DOHH2 (cell line): ENCODE measurements at regions not wholly inside any gene's neighbourhood (a gene's known extent, or its start where the extent isn't known, plus 50 kb on each side); places are given as distances from the start of the nearest gene placed in this dataset.

ENCODE experiments used
- H3F3A ChIP-seq: fragments of 200-600 bp; sonication (generic), shearing (Covaris generic); 2 replicates; pipeline ENCODE4 v1.6.0; 2016; ENCODE audit warnings: antibody characterized with exemption, mild to moderate bottlenecking; ENCODE audit not compliant: control insufficient read depth, insufficient read depth
- H3K27ac ChIP-seq: fragments of 200-600 bp; sonication (generic); 2 replicates; pipeline ENCODE4 v1.5.1; 2014; ENCODE audit warnings: low read depth, mild to moderate bottlenecking, low read length, moderate library complexity
- H3K27me3 ChIP-seq: fragments of 200-600 bp; sonication (generic); 2 replicates; pipeline ENCODE4 v1.6.1; 2014; ENCODE audit warnings: mild to moderate bottlenecking, low read length, mixed read lengths; ENCODE audit not compliant: control insufficient read depth
- H3K36me3 ChIP-seq: fragments of 200-600 bp; sonication (generic); 2 replicates; pipeline ENCODE4 v1.6.1; 2014; ENCODE audit warnings: mild to moderate bottlenecking, low read length, moderate library complexity, mixed read lengths; ENCODE audit not compliant: control insufficient read depth
- H3K4me1 ChIP-seq: fragments of 200-600 bp; sonication (generic); 2 replicates; pipeline ENCODE4 v1.6.1; 2014; ENCODE audit warnings: mild to moderate bottlenecking, low read length, mixed read lengths; ENCODE audit not compliant: control insufficient read depth
- H3K4me2 ChIP-seq: fragments of 200-600 bp; sonication (generic); 2 replicates; pipeline ENCODE4 v1.6.0; 2014; ENCODE audit warnings: mild to moderate bottlenecking, low read length, moderate library complexity
- H3K4me3 ChIP-seq: fragments of 200-600 bp; sonication (generic); 2 replicates; pipeline ENCODE4 v1.5.1; 2014; ENCODE audit warnings: mild to moderate bottlenecking, low read length, mixed read lengths
- H3K79me2 ChIP-seq: fragments of 200-600 bp; sonication (generic); 2 replicates; pipeline ENCODE4 v1.6.1; 2014; ENCODE audit warnings: mild to moderate bottlenecking, low read length, mixed read lengths; ENCODE audit not compliant: control insufficient read depth
- H3K9me2 ChIP-seq: fragments of 200-600 bp; sonication (generic); replicated peaks from 2 replicates; pipeline ENCODE4 v1.6.1; 2014; ENCODE audit warnings: mild to moderate bottlenecking, low read length, mixed read lengths; ENCODE audit not compliant: control insufficient read depth
- H3K9me3 ChIP-seq: fragments of 200-600 bp; sonication (generic); 2 replicates; pipeline ENCODE4 v1.6.1; 2014; ENCODE audit warnings: antibody characterized with exemption, low read length, mixed read lengths; ENCODE audit not compliant: control insufficient read depth, insufficient read depth
- H4K20me1 ChIP-seq: fragments of 200-600 bp; sonication (generic); 2 replicates; pipeline ENCODE4 v1.6.0; 2014; ENCODE audit warnings: low read depth, mild to moderate bottlenecking, antibody characterized with exemption, low read length, moderate library complexity; ENCODE audit not compliant: control insufficient read depth, insufficient read depth
- CTCF ChIP-seq: fragments of 200-600 bp; sonication (generic); IDR thresholded peaks from one replicate; pipeline ENCODE4 v1.5.1; 2014; ENCODE audit warnings: antibody characterized with exemption, mild to moderate bottlenecking, low read depth, low read length; ENCODE audit not compliant: poor library complexity, severe bottlenecking
- EZH2phosphoT487 ChIP-seq: fragments of 200-600 bp; sonication (generic); IDR thresholded peaks from 2 replicates; pipeline ENCODE4 v1.6.1; 2017; ENCODE audit warnings: borderline replicate concordance, mild to moderate bottlenecking, antibody characterized with exemption, low read length, moderate library complexity, mixed read lengths

- no peak overlapping the region for H3K27ac ChIP-seq
- TF ChIP-seq CTCF (no peak), EZH2phosphoT487 (no peak)
Observed at GRCh38 chrX:26037367-26037766, 100.8 kb upstream of the MAGEB18 start.

DNA sequence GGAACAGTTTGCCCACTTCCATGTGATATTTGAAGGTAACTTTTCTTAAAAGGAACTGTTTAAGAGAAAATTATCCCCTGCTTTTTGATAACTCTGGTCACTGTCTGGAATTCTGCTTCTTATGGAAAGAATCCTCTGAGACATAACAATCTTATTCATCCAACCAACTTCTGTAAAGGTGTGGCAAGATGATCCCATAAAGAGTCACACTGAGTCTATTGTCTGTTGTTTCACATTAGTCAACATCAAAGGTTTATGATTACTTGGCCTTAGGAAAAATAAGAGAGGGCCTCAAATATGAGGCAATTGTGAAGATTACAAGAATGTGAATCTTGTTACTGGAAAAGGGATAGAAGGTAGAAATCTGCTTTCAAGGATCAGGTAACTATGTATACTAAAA lies 88.0 kb upstream of the MAGEB18 start:
- Histone ChIP-seq H3K27me3 (no peaks in the 10 kb centered on the region), H3K27ac (no peak overlapping the region)
- TF ChIP-seq EZH2phosphoT487 (no peak), CTCF (no peak)

More at GRCh38 chrX:26037367-26037766, 100.8 kb upstream of the MAGEB18 start:
- H3K4me3 ChIP-seq: no peak overlapping the region
- H4K20me1 ChIP-seq: no peaks in the 10 kb centered on the region
- no peaks in the 10 kb centered on the region for H3K36me3 ChIP-seq
- H3K9me2 ChIP-seq: no peaks in the 10 kb centered on the region
- no peaks in the 10 kb centered on the region for H3F3A ChIP-seq
- H3K27me3 ChIP-seq: no peaks in the 10 kb centered on the region
- H3K4me2 ChIP-seq: no peak overlapping the region
- no peaks in the 10 kb centered on the region for H3K79me2 ChIP-seq
- H3K4me1 ChIP-seq: no peaks in the 10 kb centered on the region
- no peaks in the 10 kb centered on the region for H3K9me3 ChIP-seq

GRCh38 chrX:26070882-26071281 lies 67.3 kb upstream of the MAGEB18 start:
- Histone ChIP-seq H3K27me3 (no peaks in the 10 kb centered on the region), H3K27ac (no peak overlapping the region), H3K79me2 (no peaks in the 10 kb centered on the region), H3K4me2 (no peak overlapping the region), H3K4me1 (no peaks in the 10 kb centered on the region), H3F3A (no peaks in the 10 kb centered on the region), H4K20me1 (no peaks in the 10 kb centered on the region), H3K9me3 (no peaks in the 10 kb centered on the region), H3K9me2 (no peaks in the 10 kb centered on the region), H3K36me3 (no peaks in the 10 kb centered on the region), H3K4me3 (no peak overlapping the region)
- TF ChIP-seq EZH2phosphoT487 (no peak), CTCF (no peak)

More for the DNA sequence above, 88.0 kb upstream of the MAGEB18 start:
- Histone ChIP-seq H3K36me3 (no peaks in the 10 kb centered on the region), H3K9me2 (no peaks in the 10 kb centered on the region), H3K4me1 (no peaks in the 10 kb centered on the region), H3K4me3 (no peak overlapping the region), H4K20me1 (no peaks in the 10 kb centered on the region), H3K9me3 (no peaks in the 10 kb centered on the region), H3K79me2 (no peaks in the 10 kb centered on the region), H3F3A (no peaks in the 10 kb centered on the region), H3K4me2 (no peak overlapping the region)

GRCh38 chrX:26071618-26072017 lies 66.5 kb upstream of the MAGEB18 start:
- no peaks in the 10 kb centered on the region for H3K79me2 ChIP-seq
- TF ChIP-seq EZH2phosphoT487 (no peak), CTCF (no peak)
- no peaks in the 10 kb centered on the region for H3K9me3 ChIP-seq
- no peaks in the 10 kb centered on the region for H3K9me2 ChIP-seq
- H3K27me3 ChIP-seq: no peaks in the 10 kb centered on the region
- no peak overlapping the region for H3K4me2 ChIP-seq
- no peaks in the 10 kb centered on the region for H3F3A ChIP-seq
- H3K27ac ChIP-seq: no peak overlapping the region
- no peaks in the 10 kb centered on the region for H4K20me1 ChIP-seq
- no peaks in the 10 kb centered on the region for H3K36me3 ChIP-seq
- no peaks in the 10 kb centered on the region for H3K4me1 ChIP-seq
- no peak overlapping the region for H3K4me3 ChIP-seq
